Fibroblast of lung (primary cell): ENCODE measurements at regions not wholly inside any gene's neighbourhood (a gene's known extent, or its start where the extent isn't known, plus 50 kb on each side); places are given as distances from the start of the nearest gene placed in this dataset.
A peak's percentile ranks its signal among the peaks of the same experiment; 100 is the strongest.

Experiments
- DNase-seq, 2 donors: peaks; one replicate each; pipeline versions ENCODE4 v3.0.0 to v3.0.0-alpha.2; 2010; ENCODE audit warnings: low read depth in 2 of 2
- H2AFZ ChIP-seq: 2 replicates; pipeline ENCODE4 v1.5.1; 2012; ENCODE audit warnings: low read length, control low read depth, inconsistent platforms
- H3K27ac ChIP-seq: 2 replicates; pipeline ENCODE4 v1.5.1; 2011; ENCODE audit warnings: low read length, control low read depth; ENCODE audit not compliant: insufficient read depth
- H3K27me3 ChIP-seq: 2 replicates; pipeline ENCODE4 v1.5.1; 2011; ENCODE audit warnings: mild to moderate bottlenecking, low read length; ENCODE audit not compliant: control insufficient read depth, insufficient read depth
- H3K36me3 ChIP-seq: 2 replicates; pipeline ENCODE4 v1.5.1; 2011; ENCODE audit warnings: low read length; ENCODE audit not compliant: control insufficient read depth, insufficient read depth
- H3K4me1 ChIP-seq: 2 replicates; pipeline ENCODE4 v1.5.1; 2011; ENCODE audit warnings: low read length; ENCODE audit not compliant: control insufficient read depth, insufficient read depth; ENCODE audit errors: extremely low read depth
- H3K4me2 ChIP-seq: 2 replicates; pipeline ENCODE4 v1.5.1; 2011; ENCODE audit warnings: low read length, control low read depth; ENCODE audit not compliant: insufficient read depth; ENCODE audit errors: extremely low read depth
- H3K4me3 ChIP-seq, 4 experiments: fragments of 200-600 bp in 1 of 4; sonication (generic) in 1 of 4; replicated peaks in 1 of 4; 2 replicates each; pipeline ENCODE4 v1.5.1; 2011 to 2016; ENCODE audit warnings: low read length in 4 of 4, low read depth in 3 of 4, mild to moderate bottlenecking in 3 of 4, control low read depth in 2 of 4, inconsistent platforms in 1 of 4, mixed read lengths in 1 of 4; ENCODE audit not compliant: insufficient read depth in 1 of 4; ENCODE audit errors: control extremely low read depth in 1 of 4
- H3K79me2 ChIP-seq: 2 replicates; pipeline ENCODE4 v1.5.1; 2012; ENCODE audit warnings: mild to moderate bottlenecking, low read length, inconsistent platforms; ENCODE audit not compliant: control insufficient read depth, insufficient read depth
- H3K9ac ChIP-seq: 2 replicates; pipeline ENCODE4 v1.5.1; 2011; ENCODE audit warnings: mild to moderate bottlenecking, low read length, control low read depth; ENCODE audit not compliant: insufficient read depth
- H3K9me3 ChIP-seq: 2 replicates; pipeline ENCODE4 v1.5.1; 2012; ENCODE audit warnings: low read depth, low read length; ENCODE audit not compliant: control insufficient read depth, insufficient read depth
- H4K20me1 ChIP-seq: 2 replicates; pipeline ENCODE4 v1.5.1; 2011; ENCODE audit warnings: low read length; ENCODE audit not compliant: control insufficient read depth, insufficient read depth; ENCODE audit errors: extremely low read depth
- EZH2 ChIP-seq: IDR thresholded peaks from 2 replicates; pipeline ENCODE4 v1.5.1; 2012; ENCODE audit warnings: low read length, control low read depth, mild to moderate bottlenecking; ENCODE audit errors: missing control alignments
- TF ChIP-seq, protein P1 (sequence below), 2 donors: IDR thresholded peaks in 1 of 2; conservative IDR thresholded peaks in 1 of 2; 1 replicate in 1 of 2; 2 replicates in 1 of 2; pipeline ENCODE4 v1.5.1; 2011 to 2012; ENCODE audit warnings: low read length in 2 of 2, control low read depth in 1 of 2, inconsistent platforms in 1 of 2, low read depth in 1 of 2, mild to moderate bottlenecking in 1 of 2

DNA sequence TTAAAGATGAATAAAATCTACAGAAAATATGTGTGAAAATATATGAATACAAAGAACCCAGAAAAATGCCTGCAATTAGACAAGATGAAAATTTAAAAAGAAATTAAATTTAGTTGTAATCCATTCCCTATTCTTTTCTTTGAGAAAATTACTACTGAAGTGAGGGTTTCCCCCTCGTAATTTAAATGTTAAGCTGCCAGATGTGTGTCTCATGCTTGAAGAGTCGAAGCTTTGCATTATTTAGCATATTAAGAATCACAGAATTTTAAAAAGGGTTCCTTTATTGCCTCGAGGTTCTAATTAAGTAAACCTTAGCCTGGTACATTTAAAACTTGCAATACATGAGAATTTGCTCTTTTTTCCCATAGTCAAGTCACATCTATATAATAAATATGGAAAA, 630.1 kb downstream of the TFAP2A start:
- Histone ChIP-seq H3K36me3 (no peaks in the 10 kb centered on the region), H3K27ac (no peak overlapping the region), H4K20me1 (no peaks in the 10 kb centered on the region), H2AFZ (no peak overlapping the region), H3K79me2 (no peaks in the 10 kb centered on the region), H3K4me1 (no peaks in the 10 kb centered on the region), H3K9ac (no peak overlapping the region), H3K9me3 (no peaks in the 10 kb centered on the region), H3K4me2 (no peak overlapping the region), H3K4me3 (no peak overlapping the region), H3K27me3 (no peaks in the 10 kb centered on the region)
- no peak for TF ChIP-seq EZH2
- TF ChIP-seq, protein P1, sequence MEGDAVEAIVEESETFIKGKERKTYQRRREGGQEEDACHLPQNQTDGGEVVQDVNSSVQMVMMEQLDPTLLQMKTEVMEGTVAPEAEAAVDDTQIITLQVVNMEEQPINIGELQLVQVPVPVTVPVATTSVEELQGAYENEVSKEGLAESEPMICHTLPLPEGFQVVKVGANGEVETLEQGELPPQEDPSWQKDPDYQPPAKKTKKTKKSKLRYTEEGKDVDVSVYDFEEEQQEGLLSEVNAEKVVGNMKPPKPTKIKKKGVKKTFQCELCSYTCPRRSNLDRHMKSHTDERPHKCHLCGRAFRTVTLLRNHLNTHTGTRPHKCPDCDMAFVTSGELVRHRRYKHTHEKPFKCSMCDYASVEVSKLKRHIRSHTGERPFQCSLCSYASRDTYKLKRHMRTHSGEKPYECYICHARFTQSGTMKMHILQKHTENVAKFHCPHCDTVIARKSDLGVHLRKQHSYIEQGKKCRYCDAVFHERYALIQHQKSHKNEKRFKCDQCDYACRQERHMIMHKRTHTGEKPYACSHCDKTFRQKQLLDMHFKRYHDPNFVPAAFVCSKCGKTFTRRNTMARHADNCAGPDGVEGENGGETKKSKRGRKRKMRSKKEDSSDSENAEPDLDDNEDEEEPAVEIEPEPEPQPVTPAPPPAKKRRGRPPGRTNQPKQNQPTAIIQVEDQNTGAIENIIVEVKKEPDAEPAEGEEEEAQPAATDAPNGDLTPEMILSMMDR (conservative IDR thresholded peaks at IDR 0.05 in 1 of 2, IDR thresholded peaks at IDR 0.05 in 1 of 2; ENCODE audit: low read depth in 1 of 2, low read length in 2 of 2), result no peak
- DNase-seq, result no peak

DNA sequence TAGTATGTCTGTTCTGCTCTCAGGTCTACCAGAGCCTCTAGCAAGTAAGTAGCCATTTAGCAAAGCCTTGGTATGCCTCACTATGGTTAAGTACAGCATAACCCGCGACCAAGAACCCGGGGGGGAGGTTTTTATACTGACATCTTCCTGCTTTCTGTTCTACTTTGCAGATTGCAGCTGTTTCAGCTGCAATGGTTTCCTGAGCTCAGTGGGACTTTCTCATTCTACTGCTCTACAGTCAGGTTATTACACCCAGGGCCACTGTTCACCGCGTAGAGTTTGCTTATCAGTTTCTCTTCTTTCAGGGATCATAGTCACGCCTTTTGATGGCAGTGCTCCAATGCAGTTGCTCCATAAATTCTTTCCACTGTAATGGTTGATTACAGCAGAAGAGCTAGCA, 631.3 kb downstream of the TFAP2A start:
- no peaks in the 10 kb centered on the region for H3K9me3 ChIP-seq
- H3K4me1 ChIP-seq, result no peaks in the 10 kb centered on the region
- no peaks in the 10 kb centered on the region for H3K36me3 ChIP-seq
- H2AFZ ChIP-seq, result no peak overlapping the region
- no peak overlapping the region for H3K27ac ChIP-seq
- no peak overlapping the region for H3K4me3 ChIP-seq
- no peaks in the 10 kb centered on the region for H3K79me2 ChIP-seq
- H4K20me1 ChIP-seq, result no peaks in the 10 kb centered on the region
- H3K27me3 ChIP-seq, result no peaks in the 10 kb centered on the region
- no peak overlapping the region for H3K4me2 ChIP-seq
- no peak overlapping the region for H3K9ac ChIP-seq
- TF ChIP-seq EZH2, result no peak
- TF ChIP-seq, protein P1 (conservative IDR thresholded peaks at IDR 0.05 in 1 of 2, IDR thresholded peaks at IDR 0.05 in 1 of 2; ENCODE audit: low read depth in 1 of 2, low read length in 2 of 2), result no peak
- DNase-seq, result no peak

DNA sequence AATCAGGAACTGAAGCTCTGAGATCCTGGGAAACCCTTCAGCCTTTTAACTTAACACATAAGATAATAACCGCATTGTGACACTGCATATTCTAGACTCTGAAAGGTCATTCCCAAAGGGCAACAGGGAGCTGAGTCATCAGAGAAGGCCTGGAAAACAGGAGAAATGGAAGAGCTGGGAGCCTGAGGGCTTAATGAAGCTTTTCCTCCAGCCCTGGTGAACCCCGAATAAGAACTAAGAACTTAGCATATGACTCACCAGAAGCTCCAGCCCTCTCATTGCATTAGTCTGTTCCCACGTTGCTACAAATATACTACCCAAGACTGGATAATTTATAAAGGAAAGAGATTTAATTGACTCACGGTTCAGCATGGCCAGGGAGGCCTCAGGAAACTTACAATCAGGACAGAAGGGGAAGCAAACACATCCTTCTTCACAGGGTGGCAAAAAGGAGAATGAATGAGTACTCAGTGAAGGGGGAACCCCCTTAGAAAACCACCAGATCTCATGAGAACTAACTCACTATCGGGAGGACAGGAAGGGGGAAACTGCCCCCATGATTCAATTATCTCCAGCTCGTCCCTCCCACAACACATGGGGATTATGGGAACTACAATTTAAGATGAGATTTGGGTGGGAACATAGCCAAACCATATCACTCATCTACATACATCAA, 648.5 kb downstream of the TFAP2A start:
- TF ChIP-seq EZH2, result no peak
- TF ChIP-seq, protein P1 (conservative IDR thresholded peaks at IDR 0.05 in 1 of 2, IDR thresholded peaks at IDR 0.05 in 1 of 2; ENCODE audit: low read depth in 1 of 2, low read length in 2 of 2), result no peak
- H3K9ac ChIP-seq, result no peak overlapping the region

More for the DNA sequence above, 648.5 kb downstream of the TFAP2A start:
- Histone ChIP-seq H4K20me1 (no peaks in the 10 kb centered on the region), H2AFZ (no peak overlapping the region), H3K4me3 (no peak overlapping the region), H3K27ac (no peak overlapping the region), H3K4me2 (no peak overlapping the region), H3K79me2 (no peaks in the 10 kb centered on the region), H3K36me3 (no peaks in the 10 kb centered on the region), H3K9me3 (no peaks in the 10 kb centered on the region), H3K4me1 (no peaks in the 10 kb centered on the region), H3K27me3 (no peaks in the 10 kb centered on the region)
- peak in 1 of 2 donors; percentile 52 for DNase-seq
